MM.1S (cell line): ENCODE measurements at regions not wholly inside any gene's neighbourhood (a gene's known extent, or its start where the extent isn't known, plus 50 kb on each side); places are given as distances from the start of the nearest gene placed in this dataset.

ENCODE experiments used
- EZH2 ChIP-seq: fragments of 300-600 bp; sonication (generic); optimal IDR thresholded peaks from 2 replicates; pipeline ENCODE3; 2017; ENCODE audit warnings: low read depth, mild to moderate bottlenecking, antibody characterized with exemption, low read length, mixed read lengths
- EZH2phosphoT487 ChIP-seq: fragments of 300-600 bp; sonication (generic); IDR thresholded peaks from 2 replicates; pipeline ENCODE4 v1.6.1; 2018; ENCODE audit warnings: antibody characterized with exemption, low read length
- TF ChIP-seq, protein P1 (sequence below): fragments of 300-600 bp; sonication (generic); IDR thresholded peaks from 2 replicates; pipeline ENCODE4 v1.5.1; 2016; ENCODE audit warnings: antibody characterized with exemption, low read length, mixed read lengths

DNA sequence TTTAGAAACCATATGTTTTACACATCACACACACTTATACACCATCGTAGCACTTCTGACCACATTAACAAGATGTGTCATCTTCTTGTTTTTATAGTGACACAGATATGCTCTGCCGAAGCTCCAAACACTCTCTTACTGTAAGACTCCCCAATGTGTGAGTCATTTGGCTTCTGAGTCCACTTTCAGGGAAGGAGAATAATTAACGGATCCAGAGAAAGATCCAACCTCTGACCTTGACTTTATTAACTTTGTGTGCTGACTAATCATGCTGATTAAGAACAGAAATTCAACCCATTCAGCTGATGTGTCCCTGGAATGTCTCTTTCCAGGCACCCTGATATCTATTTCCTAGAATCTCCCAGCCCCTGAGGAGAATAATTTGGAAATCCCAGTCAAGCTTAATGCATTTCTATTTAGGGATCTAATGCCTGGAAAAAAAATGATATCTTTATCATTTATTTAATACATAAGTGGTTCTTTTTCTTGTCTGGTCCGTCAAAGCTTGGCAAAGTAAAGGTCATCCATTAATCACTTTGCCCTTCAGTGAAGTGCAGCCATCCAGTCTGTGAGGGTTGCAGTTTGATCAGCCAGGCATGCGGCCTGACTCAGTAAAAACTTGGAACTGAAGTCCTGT, 615.8 kb upstream of the SYT4 start:
- TF ChIP-seq, protein P1, sequence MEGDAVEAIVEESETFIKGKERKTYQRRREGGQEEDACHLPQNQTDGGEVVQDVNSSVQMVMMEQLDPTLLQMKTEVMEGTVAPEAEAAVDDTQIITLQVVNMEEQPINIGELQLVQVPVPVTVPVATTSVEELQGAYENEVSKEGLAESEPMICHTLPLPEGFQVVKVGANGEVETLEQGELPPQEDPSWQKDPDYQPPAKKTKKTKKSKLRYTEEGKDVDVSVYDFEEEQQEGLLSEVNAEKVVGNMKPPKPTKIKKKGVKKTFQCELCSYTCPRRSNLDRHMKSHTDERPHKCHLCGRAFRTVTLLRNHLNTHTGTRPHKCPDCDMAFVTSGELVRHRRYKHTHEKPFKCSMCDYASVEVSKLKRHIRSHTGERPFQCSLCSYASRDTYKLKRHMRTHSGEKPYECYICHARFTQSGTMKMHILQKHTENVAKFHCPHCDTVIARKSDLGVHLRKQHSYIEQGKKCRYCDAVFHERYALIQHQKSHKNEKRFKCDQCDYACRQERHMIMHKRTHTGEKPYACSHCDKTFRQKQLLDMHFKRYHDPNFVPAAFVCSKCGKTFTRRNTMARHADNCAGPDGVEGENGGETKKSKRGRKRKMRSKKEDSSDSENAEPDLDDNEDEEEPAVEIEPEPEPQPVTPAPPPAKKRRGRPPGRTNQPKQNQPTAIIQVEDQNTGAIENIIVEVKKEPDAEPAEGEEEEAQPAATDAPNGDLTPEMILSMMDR: no peak
- TF ChIP-seq EZH2: no peak
- no peak for TF ChIP-seq EZH2phosphoT487
